ENCODE measurements at regions not wholly inside any gene's neighbourhood (a gene's known extent, or its start where the extent isn't known, plus 50 kb on each side); places are given as distances from the start of the nearest gene placed in this dataset.
A peak's percentile ranks its signal among the peaks of the same experiment; 100 is the strongest.

DNA sequence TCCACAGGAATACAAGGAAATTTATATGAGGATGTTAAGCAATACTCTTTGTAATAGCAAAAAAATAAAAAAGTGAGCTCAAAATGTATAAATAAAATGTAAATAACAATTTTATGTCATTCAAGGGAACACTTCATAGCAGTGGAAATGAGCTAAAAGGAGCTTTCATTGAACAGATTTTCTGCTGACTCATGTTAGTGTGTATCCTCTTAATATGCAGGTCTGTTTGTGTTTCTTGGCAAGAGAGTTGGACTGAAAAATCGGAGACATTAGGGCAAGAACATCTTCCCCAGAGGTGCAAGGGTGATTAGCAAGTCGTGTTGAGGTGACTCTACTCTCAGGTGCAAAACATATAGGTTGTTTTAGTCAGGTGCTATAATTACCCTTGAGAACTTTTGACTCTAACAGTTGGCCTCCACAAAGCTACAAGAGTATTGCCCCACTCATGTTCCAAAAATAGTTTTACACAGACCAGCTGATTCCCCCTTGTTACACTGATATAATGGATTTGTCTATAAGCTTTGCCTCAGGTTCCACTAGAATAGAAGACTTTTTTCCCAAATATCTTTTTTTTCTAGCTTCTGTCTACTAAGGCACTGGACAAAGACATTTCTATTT lies 702.9 kb downstream of the TENT5A start:
- Histone ChIP-seq H3F3A (ENCODE audit: insufficient read depth) (no peaks in the 10 kb centered on the region), H3K9me2 (ENCODE audit: insufficient read depth) (no peaks in the 10 kb centered on the region), H2AFZ (no peak overlapping the region), H3K27me3 (replicated peaks; ENCODE audit: insufficient read depth) (no peaks in the 10 kb centered on the region), H3K79me2 (ENCODE audit: insufficient read depth) (no peaks in the 10 kb centered on the region), H3K4me2 (ENCODE audit: unreplicated experiment) (no peak overlapping the region), H3K9me3 (ENCODE audit: low read depth) (no peaks in the 10 kb centered on the region), H4K20me1 (ENCODE audit: insufficient read depth) (no peaks in the 10 kb centered on the region), H3K4me3 (no peak overlapping the region), H3K36me3 (ENCODE audit: low read depth) (no peaks in the 10 kb centered on the region), H3K9ac (no peak overlapping the region), H3K27ac (no peak overlapping the region), H3K4me1 (ENCODE audit: insufficient read depth) (no peaks in the 10 kb centered on the region)
- TF ChIP-seq EZH2phosphoT487 (IDR thresholded peaks at IDR 0.05; ENCODE audit: insufficient read depth, low read depth) (no peak), EZH2 (IDR thresholded peaks at IDR 0.05; ENCODE audit: insufficient read depth, poor library complexity, severe bottlenecking) (no peak)
- WGBS, 2 experiments (ENCODE audit: low coverage in 1 of 2, low lambda C conversion rate in 2 of 2, missing lambda C conversion rate in 2 of 2) = 70 to 79% methylated on average over 2 of the region's 2 CpGs
- in situ Hi-C loops (cut with MboI) = no loop called here
- DNase-seq = peak; percentile 3

DNA sequence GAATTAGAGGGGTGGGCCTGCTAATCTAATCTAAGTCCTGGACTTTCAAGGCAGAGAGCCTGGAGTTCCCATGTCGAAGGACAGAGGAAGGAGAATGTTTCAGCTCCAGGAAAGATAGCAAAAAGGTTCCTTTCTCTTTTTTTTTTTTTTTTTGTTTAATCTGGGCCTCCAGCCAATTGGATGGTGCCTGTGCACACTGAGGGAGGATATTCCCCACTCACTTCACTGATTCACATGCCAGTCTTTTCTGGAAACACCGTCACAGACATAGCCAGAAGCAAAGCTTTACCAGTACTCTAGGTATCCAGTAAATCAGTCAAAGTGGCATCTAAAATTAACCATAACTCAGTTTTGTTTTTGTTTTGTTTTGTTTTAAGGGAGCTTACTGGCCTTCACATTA lies 721.1 kb downstream of the TENT5A start:
- TF ChIP-seq EZH2phosphoT487 (IDR thresholded peaks at IDR 0.05; ENCODE audit: insufficient read depth, low read depth) = no peak
- no peak for TF ChIP-seq EZH2 (IDR thresholded peaks at IDR 0.05; ENCODE audit: insufficient read depth, poor library complexity, severe bottlenecking)
- Histone ChIP-seq H4K20me1 (ENCODE audit: insufficient read depth) (no peaks in the 10 kb centered on the region), H3K4me1 (ENCODE audit: insufficient read depth) (no peaks in the 10 kb centered on the region), H3K4me3 (no peak overlapping the region), H3K27me3 (replicated peaks; ENCODE audit: insufficient read depth) (no peaks in the 10 kb centered on the region), H3K36me3 (ENCODE audit: low read depth) (no peaks in the 10 kb centered on the region), H3K9me2 (ENCODE audit: insufficient read depth) (no peaks in the 10 kb centered on the region), H3F3A (ENCODE audit: insufficient read depth) (no peaks in the 10 kb centered on the region), H2AFZ (0 out of 2 replicates have a peak overlapping the region, but pooled peaks have one; percentile 2), H3K4me2 (ENCODE audit: unreplicated experiment) (no peak overlapping the region), H3K27ac (no peak overlapping the region), H3K9ac (no peak overlapping the region), H3K79me2 (ENCODE audit: insufficient read depth) (no peaks in the 10 kb centered on the region), H3K9me3 (ENCODE audit: low read depth) (no peaks in the 10 kb centered on the region)
- in situ Hi-C loops (cut with MboI) = no loop called here
- WGBS, 2 experiments (ENCODE audit: low coverage in 1 of 2, low lambda C conversion rate in 2 of 2, missing lambda C conversion rate in 2 of 2) = 9 to 20% methylated on average over 2 of the region's 2 CpGs
- peak; percentile 25 for DNase-seq

DNA sequence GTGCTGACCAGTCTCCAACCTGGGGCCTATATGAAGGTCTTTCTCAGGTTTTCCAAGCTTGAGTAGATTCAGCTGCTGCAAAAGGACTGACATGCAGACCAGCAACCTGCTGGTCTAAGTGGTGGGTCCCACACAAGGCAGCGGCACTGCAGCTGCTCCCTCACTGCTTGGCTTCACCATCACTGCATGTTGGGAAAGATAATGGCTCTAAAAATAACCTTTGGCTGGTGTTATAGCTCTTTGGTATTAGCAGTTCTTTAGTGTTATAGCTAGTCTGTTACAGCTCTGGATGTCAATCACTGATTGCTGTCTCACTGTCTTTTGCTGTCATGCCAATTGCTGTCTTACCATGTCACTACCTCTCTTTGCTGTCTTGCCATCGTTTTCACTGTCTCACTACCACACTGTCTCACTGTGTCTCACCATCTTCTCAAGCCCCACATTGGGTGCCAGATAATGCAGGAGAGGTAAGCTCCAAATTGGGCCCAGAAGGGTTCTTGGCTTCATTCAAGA lies 726.4 kb downstream of the TENT5A start:
- Histone ChIP-seq H3K27ac (no peak overlapping the region), H4K20me1 (ENCODE audit: insufficient read depth) (no peaks in the 10 kb centered on the region)
- in situ Hi-C loops (cut with MboI) = no loop called here

DNA sequence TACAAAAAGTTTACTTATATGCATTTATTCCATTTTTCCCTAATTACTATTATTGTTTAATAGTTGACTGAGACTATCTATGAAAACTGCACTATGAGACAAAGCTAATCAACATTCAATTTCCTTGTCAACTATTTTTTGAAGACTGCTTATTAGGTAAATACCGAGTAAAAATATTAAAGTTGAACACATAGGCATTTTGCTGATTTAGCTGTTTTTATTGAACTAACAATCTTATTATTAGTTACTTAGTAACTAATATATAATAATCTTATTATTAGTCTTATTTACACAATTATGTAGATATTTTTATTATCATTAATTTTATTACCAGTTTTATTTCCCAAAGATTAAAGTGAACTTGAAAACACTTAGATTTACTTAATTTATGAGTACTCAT lies 728.8 kb downstream of the TENT5A start:
- H3K27ac ChIP-seq = no peak overlapping the region
- no peak overlapping the region for H3K4me3 ChIP-seq
- 85 to 96% methylated on average over 1 of the region's 1 CpG for WGBS, 2 experiments (ENCODE audit: low coverage in 1 of 2, low lambda C conversion rate in 2 of 2, missing lambda C conversion rate in 2 of 2)
- H3K79me2 ChIP-seq (ENCODE audit: insufficient read depth) = no peaks in the 10 kb centered on the region
- H3K9ac ChIP-seq = no peak overlapping the region
- H4K20me1 ChIP-seq (ENCODE audit: insufficient read depth) = no peaks in the 10 kb centered on the region
- no peaks in the 10 kb centered on the region for H3K9me2 ChIP-seq (ENCODE audit: insufficient read depth)
- H3F3A ChIP-seq (ENCODE audit: insufficient read depth) = no peaks in the 10 kb centered on the region
- H3K4me2 ChIP-seq (ENCODE audit: unreplicated experiment) = no peak overlapping the region
- H3K9me3 ChIP-seq (ENCODE audit: low read depth) = no peaks in the 10 kb centered on the region
- no peak overlapping the region for H2AFZ ChIP-seq
- TF ChIP-seq EZH2 (IDR thresholded peaks at IDR 0.05; ENCODE audit: insufficient read depth, poor library complexity, severe bottlenecking) (no peak), EZH2phosphoT487 (IDR thresholded peaks at IDR 0.05; ENCODE audit: insufficient read depth, low read depth) (no peak)
- in situ Hi-C loops (cut with MboI) = no loop called here
- no peaks in the 10 kb centered on the region for H3K27me3 ChIP-seq (replicated peaks; ENCODE audit: insufficient read depth)
- H3K4me1 ChIP-seq (ENCODE audit: insufficient read depth) = no peaks in the 10 kb centered on the region
- DNase-seq = no peak
- H3K36me3 ChIP-seq (ENCODE audit: low read depth) = no peaks in the 10 kb centered on the region

More for the DNA sequence above, 726.4 kb downstream of the TENT5A start:
- Histone ChIP-seq H3F3A (ENCODE audit: insufficient read depth) (no peaks in the 10 kb centered on the region), H3K9ac (no peak overlapping the region), H3K9me3 (ENCODE audit: low read depth) (no peaks in the 10 kb centered on the region), H3K4me2 (ENCODE audit: unreplicated experiment) (no peak overlapping the region), H2AFZ (no peak overlapping the region), H3K4me1 (ENCODE audit: insufficient read depth) (no peaks in the 10 kb centered on the region), H3K79me2 (ENCODE audit: insufficient read depth) (no peaks in the 10 kb centered on the region), H3K36me3 (ENCODE audit: low read depth) (no peaks in the 10 kb centered on the region), H3K9me2 (ENCODE audit: insufficient read depth) (no peaks in the 10 kb centered on the region), H3K4me3 (no peak overlapping the region), H3K27me3 (replicated peaks; ENCODE audit: insufficient read depth) (no peaks in the 10 kb centered on the region)
- DNase-seq = no peak
- TF ChIP-seq EZH2phosphoT487 (IDR thresholded peaks at IDR 0.05; ENCODE audit: insufficient read depth, low read depth) = no peak
- no peak for TF ChIP-seq EZH2 (IDR thresholded peaks at IDR 0.05; ENCODE audit: insufficient read depth, poor library complexity, severe bottlenecking)
- 54 to 55% methylated on average over 2 of the region's 2 CpGs for WGBS, 2 experiments (ENCODE audit: low coverage in 1 of 2, low lambda C conversion rate in 2 of 2, missing lambda C conversion rate in 2 of 2)

Measured in GM23248 (cell line).